ENCODE measurements at regions not wholly inside any gene's neighbourhood (a gene's known extent, or its start where the extent isn't known, plus 50 kb on each side); places are given as distances from the start of the nearest gene placed in this dataset.
A peak's percentile ranks its signal among the peaks of the same experiment; 100 is the strongest.
"Not testable (repeated sequence)": the region's sequence is repeated elsewhere in the genome, so short reads cannot be mapped to it uniquely, and the experiment has no call there.

DNA sequence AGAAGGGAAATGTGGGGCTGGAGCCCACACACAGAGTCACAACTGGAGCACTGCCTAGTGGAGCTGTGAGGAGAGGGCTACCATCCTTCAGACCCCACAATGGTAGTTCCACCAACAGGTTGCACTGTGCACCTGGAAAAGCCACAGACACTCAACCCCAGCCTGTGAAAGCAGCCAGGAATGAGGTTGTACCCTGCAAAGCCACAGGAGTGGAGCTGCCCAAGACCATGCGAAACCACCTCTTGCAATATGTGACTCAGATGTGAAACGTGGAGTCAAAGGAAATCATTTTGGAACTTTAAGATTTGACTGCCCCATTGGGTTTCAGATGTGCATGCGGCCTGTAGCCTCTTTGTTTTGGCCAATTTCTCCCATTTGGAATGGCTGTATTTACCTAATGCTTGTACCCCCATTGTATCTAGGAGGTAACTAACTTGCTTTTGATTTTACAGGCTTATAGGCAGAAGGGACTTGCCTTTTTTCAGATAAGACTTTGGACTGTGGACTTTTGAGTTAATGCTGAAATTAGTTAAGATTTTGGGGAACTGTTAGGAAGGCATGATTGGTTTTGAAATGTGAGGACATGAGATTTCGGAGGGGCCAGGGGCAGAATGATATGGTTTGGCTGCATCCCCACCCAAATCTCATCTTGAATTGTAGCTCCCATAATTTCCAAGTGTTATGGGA, 348.9 kb upstream of the RPS23 start:
- H3K9ac ChIP-seq (ENCODE audit: low read depth in 1 of 2, low read length in 2 of 2); H3K9me3 ChIP-seq (ENCODE audit: control insufficient read depth in 4 of 4, low read length in 3 of 4); H3K27ac ChIP-seq (ENCODE audit: low read depth in 1 of 2, low read length in 2 of 2); H3K4me3 ChIP-seq (ENCODE audit: low read depth in 1 of 3, low read length in 3 of 3); DNase-seq (ENCODE audit: low spot score); H3K27me3 ChIP-seq (ENCODE audit: control insufficient read depth in 4 of 4, insufficient read depth in 4 of 4, low read length in 3 of 4); H3K36me3 ChIP-seq (ENCODE audit: control insufficient read depth in 4 of 4, insufficient read depth in 3 of 4, low read depth in 1 of 4, low read length in 3 of 4): not testable (repeated sequence)
- 92% methylated on average over 4 of the region's 4 CpGs for WGBS
- peaks cover 8 to 29% (median 20%) of the 10 kb centered on the region in 4 donors for H3K4me1 ChIP-seq (ENCODE audit: control insufficient read depth in 4 of 4, insufficient read depth in 4 of 4, low read length in 3 of 4)
- peak; percentile 61 to 70 for TF ChIP-seq HNF4A (conservative IDR thresholded peaks at IDR 0.05)
- peak; percentile 9 for TF ChIP-seq SP1 (IDR thresholded peaks at IDR 0.05)

- H3K36me3 ChIP-seq (ENCODE audit: control insufficient read depth in 4 of 4, insufficient read depth in 3 of 4, low read depth in 1 of 4, low read length in 3 of 4); H3K9me3 ChIP-seq (ENCODE audit: control insufficient read depth in 4 of 4, low read length in 3 of 4); DNase-seq (ENCODE audit: low spot score); H3K9ac ChIP-seq (ENCODE audit: low read depth in 1 of 2, low read length in 2 of 2); H3K4me3 ChIP-seq (ENCODE audit: low read depth in 1 of 3, low read length in 3 of 3); H3K27me3 ChIP-seq (ENCODE audit: control insufficient read depth in 4 of 4, insufficient read depth in 4 of 4, low read length in 3 of 4); H3K27ac ChIP-seq (ENCODE audit: low read depth in 1 of 2, low read length in 2 of 2): not testable (repeated sequence)
- TF ChIP-seq HNF4A (conservative IDR thresholded peaks at IDR 0.05) (peak; percentile 13 to 24), RXRA (IDR thresholded peaks at IDR 0.05) (peak in 1 of 2 donors; percentile 4)
- WGBS: 35% methylated on average over 1 of the region's 1 CpG
- H3K4me1 ChIP-seq (ENCODE audit: control insufficient read depth in 4 of 4, insufficient read depth in 4 of 4, low read length in 3 of 4): peaks cover 12 to 34% (median 24%) of the 10 kb centered on the region in 4 donors
Measured at GRCh38 chr5:82626012-82626411, 347.9 kb upstream of the RPS23 start.

DNA sequence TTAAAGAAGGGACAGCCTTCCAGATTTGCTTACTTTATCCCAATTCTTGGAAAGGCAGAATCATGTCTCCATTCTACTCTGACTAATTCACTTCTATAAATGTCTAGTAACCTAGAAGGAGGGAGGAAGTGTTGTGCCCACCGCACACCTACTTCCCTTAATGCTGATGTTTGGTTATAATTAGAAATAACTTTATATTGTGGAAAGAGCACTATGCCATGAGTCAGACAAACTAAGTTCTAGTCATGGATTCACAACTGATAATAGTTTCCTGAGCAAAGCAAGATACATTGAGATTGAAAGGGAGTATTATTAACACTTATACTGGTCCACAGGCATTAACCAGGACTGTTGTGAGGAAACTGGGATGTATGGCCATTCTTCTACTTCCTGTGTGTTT, 345.9 kb upstream of the RPS23 start:
- 78% methylated on average over 1 of the region's 1 CpG for WGBS
- Histone ChIP-seq H3K9me3 (ENCODE audit: control insufficient read depth in 4 of 4, low read length in 3 of 4) (no peaks in the 10 kb centered on the region), H3K9ac (ENCODE audit: low read depth in 1 of 2, low read length in 2 of 2) (no peak overlapping the region), H3K4me1 (ENCODE audit: control insufficient read depth in 4 of 4, insufficient read depth in 4 of 4, low read length in 3 of 4) (peaks cover 12 to 34% (median 24%) of the 10 kb centered on the region in 4 donors), H3K27ac (ENCODE audit: low read depth in 1 of 2, low read length in 2 of 2) (peak overlapping the region in 1 of 2 donors; percentile 79), H3K4me3 (ENCODE audit: low read depth in 1 of 3, low read length in 3 of 3) (no peak overlapping the region), H3K36me3 (ENCODE audit: control insufficient read depth in 4 of 4, insufficient read depth in 3 of 4, low read depth in 1 of 4, low read length in 3 of 4) (no peaks in the 10 kb centered on the region), H3K27me3 (ENCODE audit: control insufficient read depth in 4 of 4, insufficient read depth in 4 of 4, low read length in 3 of 4) (no peaks in the 10 kb centered on the region)
- no peak for DNase-seq (ENCODE audit: low spot score)
- no peak for TF ChIP-seq GABPA (IDR thresholded peaks at IDR 0.05 in 1 of 2, conservative IDR thresholded peaks at IDR 0.05 in 1 of 2)
- no peak for TF ChIP-seq YY1 (IDR thresholded peaks at IDR 0.05)
- TF ChIP-seq, protein P1, sequence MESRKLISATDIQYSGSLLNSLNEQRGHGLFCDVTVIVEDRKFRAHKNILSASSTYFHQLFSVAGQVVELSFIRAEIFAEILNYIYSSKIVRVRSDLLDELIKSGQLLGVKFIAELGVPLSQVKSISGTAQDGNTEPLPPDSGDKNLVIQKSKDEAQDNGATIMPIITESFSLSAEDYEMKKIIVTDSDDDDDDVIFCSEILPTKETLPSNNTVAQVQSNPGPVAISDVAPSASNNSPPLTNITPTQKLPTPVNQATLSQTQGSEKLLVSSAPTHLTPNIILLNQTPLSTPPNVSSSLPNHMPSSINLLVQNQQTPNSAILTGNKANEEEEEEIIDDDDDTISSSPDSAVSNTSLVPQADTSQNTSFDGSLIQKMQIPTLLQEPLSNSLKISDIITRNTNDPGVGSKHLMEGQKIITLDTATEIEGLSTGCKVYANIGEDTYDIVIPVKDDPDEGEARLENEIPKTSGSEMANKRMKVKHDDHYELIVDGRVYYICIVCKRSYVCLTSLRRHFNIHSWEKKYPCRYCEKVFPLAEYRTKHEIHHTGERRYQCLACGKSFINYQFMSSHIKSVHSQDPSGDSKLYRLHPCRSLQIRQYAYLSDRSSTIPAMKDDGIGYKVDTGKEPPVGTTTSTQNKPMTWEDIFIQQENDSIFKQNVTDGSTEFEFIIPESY (IDR thresholded peaks at IDR 0.05): no peak
- TF ChIP-seq RXRA (IDR thresholded peaks at IDR 0.05): no peak
- TF ChIP-seq CTCF (IDR thresholded peaks at IDR 0.05; ENCODE audit: low read depth, low read length, missing input control): no peak
- TF ChIP-seq, protein P2, sequence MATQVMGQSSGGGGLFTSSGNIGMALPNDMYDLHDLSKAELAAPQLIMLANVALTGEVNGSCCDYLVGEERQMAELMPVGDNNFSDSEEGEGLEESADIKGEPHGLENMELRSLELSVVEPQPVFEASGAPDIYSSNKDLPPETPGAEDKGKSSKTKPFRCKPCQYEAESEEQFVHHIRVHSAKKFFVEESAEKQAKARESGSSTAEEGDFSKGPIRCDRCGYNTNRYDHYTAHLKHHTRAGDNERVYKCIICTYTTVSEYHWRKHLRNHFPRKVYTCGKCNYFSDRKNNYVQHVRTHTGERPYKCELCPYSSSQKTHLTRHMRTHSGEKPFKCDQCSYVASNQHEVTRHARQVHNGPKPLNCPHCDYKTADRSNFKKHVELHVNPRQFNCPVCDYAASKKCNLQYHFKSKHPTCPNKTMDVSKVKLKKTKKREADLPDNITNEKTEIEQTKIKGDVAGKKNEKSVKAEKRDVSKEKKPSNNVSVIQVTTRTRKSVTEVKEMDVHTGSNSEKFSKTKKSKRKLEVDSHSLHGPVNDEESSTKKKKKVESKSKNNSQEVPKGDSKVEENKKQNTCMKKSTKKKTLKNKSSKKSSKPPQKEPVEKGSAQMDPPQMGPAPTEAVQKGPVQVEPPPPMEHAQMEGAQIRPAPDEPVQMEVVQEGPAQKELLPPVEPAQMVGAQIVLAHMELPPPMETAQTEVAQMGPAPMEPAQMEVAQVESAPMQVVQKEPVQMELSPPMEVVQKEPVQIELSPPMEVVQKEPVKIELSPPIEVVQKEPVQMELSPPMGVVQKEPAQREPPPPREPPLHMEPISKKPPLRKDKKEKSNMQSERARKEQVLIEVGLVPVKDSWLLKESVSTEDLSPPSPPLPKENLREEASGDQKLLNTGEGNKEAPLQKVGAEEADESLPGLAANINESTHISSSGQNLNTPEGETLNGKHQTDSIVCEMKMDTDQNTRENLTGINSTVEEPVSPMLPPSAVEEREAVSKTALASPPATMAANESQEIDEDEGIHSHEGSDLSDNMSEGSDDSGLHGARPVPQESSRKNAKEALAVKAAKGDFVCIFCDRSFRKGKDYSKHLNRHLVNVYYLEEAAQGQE (IDR thresholded peaks at IDR 0.05): no peak
- TF ChIP-seq RAD21 (IDR thresholded peaks at IDR 0.05): no peak
- TF ChIP-seq, protein P3, sequence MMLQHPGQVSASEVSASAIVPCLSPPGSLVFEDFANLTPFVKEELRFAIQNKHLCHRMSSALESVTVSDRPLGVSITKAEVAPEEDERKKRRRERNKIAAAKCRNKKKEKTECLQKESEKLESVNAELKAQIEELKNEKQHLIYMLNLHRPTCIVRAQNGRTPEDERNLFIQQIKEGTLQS (IDR thresholded peaks at IDR 0.05): no peak
- no peak for TF ChIP-seq FOXA1 (IDR thresholded peaks at IDR 0.05)
- no peak for TF ChIP-seq JUND (IDR thresholded peaks at IDR 0.05)
- no peak for TF ChIP-seq NR2F2 (IDR thresholded peaks at IDR 0.05)
- TF ChIP-seq TAF1 (conservative IDR thresholded peaks at IDR 0.05): no peak
- TF ChIP-seq, protein P4, sequence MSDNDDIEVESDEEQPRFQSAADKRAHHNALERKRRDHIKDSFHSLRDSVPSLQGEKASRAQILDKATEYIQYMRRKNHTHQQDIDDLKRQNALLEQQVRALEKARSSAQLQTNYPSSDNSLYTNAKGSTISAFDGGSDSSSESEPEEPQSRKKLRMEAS (IDR thresholded peaks at IDR 0.05): no peak
- no peak for TF ChIP-seq HNF4A (conservative IDR thresholded peaks at IDR 0.05)
- TF ChIP-seq FOXA2 (IDR thresholded peaks at IDR 0.05): no peak
- no peak for TF ChIP-seq HNF4G (IDR thresholded peaks at IDR 0.05)
- no peak for TF ChIP-seq SP1 (IDR thresholded peaks at IDR 0.05)
- no peak for TF ChIP-seq EGR1 (IDR thresholded peaks at IDR 0.05; ENCODE audit: low read depth in 2 of 2)
